ENCODE measurements at regions not wholly inside any gene's neighbourhood (a gene's known extent, or its start where the extent isn't known, plus 50 kb on each side); places are given as distances from the start of the nearest gene placed in this dataset.
"Not testable (repeated sequence)": the region's sequence is repeated elsewhere in the genome, so short reads cannot be mapped to it uniquely, and the experiment has no call there.

DNA sequence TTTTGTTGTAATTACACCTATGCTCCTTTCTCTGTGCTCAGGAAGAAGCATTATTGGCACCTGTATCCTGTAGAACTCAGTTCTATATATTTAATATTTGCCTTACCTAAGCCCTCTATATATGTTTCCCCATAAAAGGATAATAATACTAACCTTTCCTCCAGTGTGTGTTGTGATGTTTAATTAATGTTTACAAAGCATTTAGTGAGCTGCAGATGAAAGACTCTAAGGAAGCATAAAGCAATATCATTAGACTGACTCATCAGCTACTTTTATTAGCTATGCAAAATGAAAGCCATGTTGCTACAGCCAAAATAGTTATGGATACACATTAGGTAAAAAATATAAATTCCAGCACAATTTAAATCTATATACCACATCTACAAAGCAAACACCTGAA is 93.6 kb upstream of the PTPN13 start:
- Histone ChIP-seq H3K9me3 (no peaks in the 10 kb centered on the region), H3K4me1 (ENCODE audit: control insufficient read depth in 1 of 2, insufficient read depth in 1 of 2, low read depth in 1 of 2, low read length in 1 of 2) (no peaks in the 10 kb centered on the region), H3K4me3 (ENCODE audit: low read depth in 1 of 2, low read length in 1 of 2) (no peak overlapping the region), H3K36me3 (no peaks in the 10 kb centered on the region), H3K27me3 (no peaks in the 10 kb centered on the region), H3K27ac (no peak overlapping the region)
- TF ChIP-seq, protein P1, sequence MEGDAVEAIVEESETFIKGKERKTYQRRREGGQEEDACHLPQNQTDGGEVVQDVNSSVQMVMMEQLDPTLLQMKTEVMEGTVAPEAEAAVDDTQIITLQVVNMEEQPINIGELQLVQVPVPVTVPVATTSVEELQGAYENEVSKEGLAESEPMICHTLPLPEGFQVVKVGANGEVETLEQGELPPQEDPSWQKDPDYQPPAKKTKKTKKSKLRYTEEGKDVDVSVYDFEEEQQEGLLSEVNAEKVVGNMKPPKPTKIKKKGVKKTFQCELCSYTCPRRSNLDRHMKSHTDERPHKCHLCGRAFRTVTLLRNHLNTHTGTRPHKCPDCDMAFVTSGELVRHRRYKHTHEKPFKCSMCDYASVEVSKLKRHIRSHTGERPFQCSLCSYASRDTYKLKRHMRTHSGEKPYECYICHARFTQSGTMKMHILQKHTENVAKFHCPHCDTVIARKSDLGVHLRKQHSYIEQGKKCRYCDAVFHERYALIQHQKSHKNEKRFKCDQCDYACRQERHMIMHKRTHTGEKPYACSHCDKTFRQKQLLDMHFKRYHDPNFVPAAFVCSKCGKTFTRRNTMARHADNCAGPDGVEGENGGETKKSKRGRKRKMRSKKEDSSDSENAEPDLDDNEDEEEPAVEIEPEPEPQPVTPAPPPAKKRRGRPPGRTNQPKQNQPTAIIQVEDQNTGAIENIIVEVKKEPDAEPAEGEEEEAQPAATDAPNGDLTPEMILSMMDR (IDR thresholded peaks at IDR 0.05) = no peak

DNA sequence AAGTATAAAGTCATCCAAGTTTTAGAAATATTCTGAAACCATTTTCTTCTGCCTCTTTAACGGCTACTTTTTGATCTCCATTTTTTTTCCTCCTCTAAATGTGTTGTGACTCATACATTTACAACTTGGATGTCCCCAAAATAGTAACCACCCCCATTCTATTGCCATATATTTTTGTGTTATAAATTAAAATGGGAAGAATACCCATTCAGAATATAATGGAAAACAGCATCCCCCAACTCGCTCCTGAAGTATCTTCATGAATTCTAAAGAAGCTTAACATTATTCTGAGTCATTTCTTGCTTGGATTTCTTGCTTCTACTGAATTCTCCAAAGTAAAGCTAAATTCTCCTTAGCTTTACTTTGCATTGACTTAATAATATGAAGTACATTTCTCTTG is 92.0 kb upstream of the PTPN13 start:
- Histone ChIP-seq H3K27me3 (no peaks in the 10 kb centered on the region), H3K4me1 (ENCODE audit: control insufficient read depth in 1 of 2, insufficient read depth in 1 of 2, low read depth in 1 of 2, low read length in 1 of 2) (no peaks in the 10 kb centered on the region), H3K27ac (no peak overlapping the region), H3K4me3 (ENCODE audit: low read depth in 1 of 2, low read length in 1 of 2) (no peak overlapping the region), H3K36me3 (no peaks in the 10 kb centered on the region), H3K9me3 (no peaks in the 10 kb centered on the region)
- TF ChIP-seq, protein P1 (IDR thresholded peaks at IDR 0.05) = no peak

DNA sequence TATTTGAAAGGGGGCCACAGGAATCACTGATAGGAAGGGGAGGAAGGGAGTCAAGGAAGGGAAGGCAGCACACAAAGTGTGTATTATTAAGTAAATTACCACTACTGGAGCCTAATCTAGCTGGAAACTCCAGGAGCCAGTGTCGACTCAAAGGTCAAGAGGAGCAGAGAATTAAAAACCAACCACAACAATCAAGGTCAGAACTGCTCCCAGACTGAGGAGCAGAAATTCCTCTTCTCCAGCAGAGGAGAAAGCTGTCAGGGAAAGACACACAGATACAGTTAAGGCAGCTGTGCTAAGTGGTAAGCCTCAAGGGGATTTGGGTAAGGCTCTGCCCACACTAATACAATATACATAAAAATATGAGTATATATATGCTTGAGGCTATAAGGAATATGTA is 87.5 kb upstream of the PTPN13 start:
- Histone ChIP-seq H3K4me1 (ENCODE audit: control insufficient read depth in 1 of 2, insufficient read depth in 1 of 2, low read depth in 1 of 2, low read length in 1 of 2) (no peaks in the 10 kb centered on the region), H3K27me3 (no peaks in the 10 kb centered on the region), H3K4me3 (ENCODE audit: low read depth in 1 of 2, low read length in 1 of 2) (no peak overlapping the region), H3K36me3 (no peaks in the 10 kb centered on the region), H3K9me3 (no peaks in the 10 kb centered on the region), H3K27ac (no peak overlapping the region)
- TF ChIP-seq, protein P1 (IDR thresholded peaks at IDR 0.05) = no peak

DNA sequence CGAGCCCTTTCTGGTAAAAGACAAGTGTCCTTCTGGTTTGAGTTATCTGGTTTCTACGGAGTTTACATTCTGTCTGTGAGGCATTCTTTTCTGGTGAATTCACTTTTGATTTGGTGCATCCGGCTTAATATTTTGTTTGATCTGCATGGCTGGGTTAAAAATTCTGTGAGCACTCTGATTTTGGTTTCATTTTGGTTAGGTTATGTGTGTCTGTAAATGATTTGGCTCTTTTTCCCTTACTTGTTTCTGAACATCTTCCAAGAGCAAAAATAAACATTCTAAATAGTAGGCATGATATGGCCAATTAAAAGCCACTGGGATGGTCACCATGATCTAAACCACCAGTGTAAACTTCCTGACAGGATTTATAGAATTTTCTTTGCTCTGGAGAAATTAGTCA is 85.7 kb upstream of the PTPN13 start:
- no peak overlapping the region for H3K4me3 ChIP-seq (ENCODE audit: low read depth in 1 of 2, low read length in 1 of 2)
- no peaks in the 10 kb centered on the region for H3K36me3 ChIP-seq
- H3K9me3 ChIP-seq = no peaks in the 10 kb centered on the region
- no peaks in the 10 kb centered on the region for H3K27me3 ChIP-seq
- no peaks in the 10 kb centered on the region for H3K4me1 ChIP-seq (ENCODE audit: control insufficient read depth in 1 of 2, insufficient read depth in 1 of 2, low read depth in 1 of 2, low read length in 1 of 2)
- TF ChIP-seq, protein P1 (IDR thresholded peaks at IDR 0.05) = no peak
- H3K27ac ChIP-seq = no peak overlapping the region

DNA sequence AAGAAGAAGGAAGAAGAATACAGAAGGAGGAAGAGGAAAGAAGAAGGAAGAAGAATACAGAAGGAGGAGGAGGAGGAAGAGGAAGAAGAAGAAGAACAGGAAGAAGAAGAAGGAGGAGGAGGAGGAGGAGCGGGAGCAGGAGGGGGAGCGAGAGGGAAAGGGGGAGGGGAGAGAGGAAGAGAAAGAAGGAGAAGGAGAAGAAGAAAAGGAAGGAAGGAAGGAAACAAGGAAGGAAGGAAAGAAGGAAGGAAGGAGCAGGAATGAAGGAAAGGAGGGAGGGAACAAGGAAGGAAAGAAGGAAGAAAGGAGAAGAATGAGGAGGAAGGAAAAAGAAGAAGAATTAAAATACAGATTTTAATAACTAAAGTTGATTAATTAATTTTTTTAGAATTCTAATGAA is 82.5 kb upstream of the PTPN13 start:
- Histone ChIP-seq H3K4me1 (ENCODE audit: control insufficient read depth in 1 of 2, insufficient read depth in 1 of 2, low read depth in 1 of 2, low read length in 1 of 2) (no peaks in the 10 kb centered on the region), H3K36me3 (no peaks in the 10 kb centered on the region), H3K4me3 (ENCODE audit: low read depth in 1 of 2, low read length in 1 of 2) (no peak overlapping the region), H3K27ac (no peak overlapping the region), H3K9me3 (no peaks in the 10 kb centered on the region), H3K27me3 (no peaks in the 10 kb centered on the region)
- TF ChIP-seq, protein P1 (IDR thresholded peaks at IDR 0.05) = no peak

DNA sequence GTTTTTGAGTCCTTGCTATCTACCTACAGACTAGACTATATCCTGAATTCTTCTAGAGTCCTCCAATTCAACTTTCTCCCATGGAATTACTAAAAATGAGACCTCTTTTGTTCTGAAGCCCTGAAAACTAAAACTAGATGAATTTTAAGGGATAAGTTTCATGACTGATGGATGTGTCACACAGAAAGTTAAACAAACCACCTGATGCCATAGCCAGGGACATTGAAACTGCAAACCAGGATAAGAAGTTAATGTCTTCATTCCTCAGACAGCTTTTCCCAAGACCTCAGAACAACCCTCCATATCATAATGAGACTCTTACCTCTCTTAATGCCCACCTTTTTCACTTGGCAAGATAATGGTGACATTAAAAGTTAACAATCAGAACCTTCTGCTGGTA is 81.5 kb upstream of the PTPN13 start:
- TF ChIP-seq, protein P1 (IDR thresholded peaks at IDR 0.05) = no peak
- Histone ChIP-seq H3K27ac (no peak overlapping the region), H3K9me3 (no peaks in the 10 kb centered on the region), H3K4me1 (ENCODE audit: control insufficient read depth in 1 of 2, insufficient read depth in 1 of 2, low read depth in 1 of 2, low read length in 1 of 2) (no peaks in the 10 kb centered on the region), H3K4me3 (ENCODE audit: low read depth in 1 of 2, low read length in 1 of 2) (no peak overlapping the region), H3K36me3 (no peaks in the 10 kb centered on the region), H3K27me3 (no peaks in the 10 kb centered on the region)

DNA sequence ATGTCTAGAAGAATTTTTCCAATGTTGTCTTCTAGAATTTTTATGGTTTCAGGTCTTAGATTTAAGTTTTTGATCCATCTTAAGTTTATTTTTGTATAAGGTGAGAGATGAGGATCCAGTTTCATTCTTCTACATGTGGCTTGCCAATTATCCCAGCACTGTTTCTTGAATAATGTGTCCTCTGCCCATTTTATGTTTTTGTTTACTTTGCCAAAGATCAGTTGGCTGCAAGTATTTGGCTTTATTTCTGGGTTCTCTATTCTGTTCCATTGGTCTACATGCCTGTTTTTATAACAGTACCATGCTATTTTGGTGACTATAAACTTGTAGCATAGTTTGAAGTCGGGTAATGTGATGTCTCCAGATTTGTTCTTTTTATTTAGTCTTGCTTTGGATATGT is 78.2 kb upstream of the PTPN13 start:
- not testable (repeated sequence) for H3K27me3 ChIP-seq; H3K27ac ChIP-seq; H3K4me3 ChIP-seq (ENCODE audit: low read depth in 1 of 2, low read length in 1 of 2); H3K36me3 ChIP-seq; H3K4me1 ChIP-seq (ENCODE audit: control insufficient read depth in 1 of 2, insufficient read depth in 1 of 2, low read depth in 1 of 2, low read length in 1 of 2); H3K9me3 ChIP-seq
